MM.1S (cell line): ENCODE measurements at regions not wholly inside any gene's neighbourhood (a gene's known extent, or its start where the extent isn't known, plus 50 kb on each side); places are given as distances from the start of the nearest gene placed in this dataset.
"Not testable (repeated sequence)": the region's sequence is repeated elsewhere in the genome, so short reads cannot be mapped to it uniquely, and the experiment has no call there.

Source experiments
- DNase-seq: peaks from one replicate; pipeline ENCODE4 v3.0.0-alpha.2; 2015
- H2AFZ ChIP-seq: fragments of 300-600 bp; sonication (generic); 2 replicates; pipeline ENCODE4 v1.6.0; 2016; ENCODE audit warnings: antibody characterized with exemption, low read length
- H3F3A ChIP-seq: fragments of 300-600 bp; sonication (generic); 2 replicates; pipeline ENCODE4 v1.6.1; 2016; ENCODE audit warnings: mild to moderate bottlenecking, antibody characterized with exemption, low read length, moderate library complexity, mixed read lengths; ENCODE audit not compliant: insufficient read depth
- H3K27ac ChIP-seq: fragments of 300-600 bp; sonication (generic); 2 replicates; pipeline ENCODE4 v1.5.1; 2016; ENCODE audit warnings: mild to moderate bottlenecking, low read length
- H3K27me3 ChIP-seq: fragments of 300-600 bp; sonication (generic); replicated peaks from 2 replicates; pipeline ENCODE4 v1.6.0; 2016; ENCODE audit warnings: low read length; ENCODE audit not compliant: insufficient read depth
- H3K36me3 ChIP-seq: fragments of 300-600 bp; sonication (generic); replicated peaks from 2 replicates; pipeline ENCODE4 v1.6.1; 2016; ENCODE audit warnings: mild to moderate bottlenecking, low read length, mixed read lengths; ENCODE audit not compliant: insufficient read depth
- H3K4me1 ChIP-seq: fragments of 300-600 bp; sonication (generic); 2 replicates; pipeline ENCODE4 v1.6.1; 2016; ENCODE audit warnings: low read length, mixed read lengths
- H3K4me2 ChIP-seq: fragments of 300-600 bp; sonication (generic); 2 replicates; pipeline ENCODE4 v1.6.0; 2016; ENCODE audit warnings: low read depth, low read length
- H3K4me3 ChIP-seq: fragments of 300-600 bp; sonication (generic); 2 replicates; pipeline ENCODE4 v1.5.1; 2016; ENCODE audit warnings: low read length, mixed read lengths
- H3K79me2 ChIP-seq: fragments of 300-600 bp; sonication (generic); 2 replicates; pipeline ENCODE4 v1.6.1; 2016; ENCODE audit warnings: mixed run types, low read length, mixed read lengths
- H3K9ac ChIP-seq: fragments of 300-600 bp; sonication (generic); 2 replicates; pipeline ENCODE4 v1.6.1; 2016; ENCODE audit warnings: low read length, mixed read lengths
- H3K9me2 ChIP-seq: fragments of 300-600 bp; sonication (generic); replicated peaks from 2 replicates; pipeline ENCODE4 v1.6.1; 2016; ENCODE audit warnings: mild to moderate bottlenecking, low read length, mixed read lengths; ENCODE audit not compliant: insufficient read depth
- H3K9me3 ChIP-seq: fragments of 300-600 bp; sonication (generic); replicated peaks from 2 replicates; pipeline ENCODE4 v1.6.1; 2016; ENCODE audit warnings: mild to moderate bottlenecking, low read length, mixed read lengths; ENCODE audit not compliant: insufficient read depth
- H4K20me1 ChIP-seq: fragments of 300-600 bp; sonication (generic); 2 replicates; pipeline ENCODE4 v1.6.1; 2016; ENCODE audit warnings: mild to moderate bottlenecking, low read length, moderate library complexity, mixed read lengths; ENCODE audit not compliant: insufficient read depth
- EZH2 ChIP-seq: fragments of 300-600 bp; sonication (generic); optimal IDR thresholded peaks from 2 replicates; pipeline ENCODE3; 2017; ENCODE audit warnings: low read depth, mild to moderate bottlenecking, antibody characterized with exemption, low read length, mixed read lengths
- EZH2phosphoT487 ChIP-seq: fragments of 300-600 bp; sonication (generic); IDR thresholded peaks from 2 replicates; pipeline ENCODE4 v1.6.1; 2018; ENCODE audit warnings: antibody characterized with exemption, low read length
- TF ChIP-seq, protein P1 (sequence below): fragments of 300-600 bp; sonication (generic); IDR thresholded peaks from 2 replicates; pipeline ENCODE4 v1.5.1; 2016; ENCODE audit warnings: antibody characterized with exemption, low read length, mixed read lengths

DNA sequence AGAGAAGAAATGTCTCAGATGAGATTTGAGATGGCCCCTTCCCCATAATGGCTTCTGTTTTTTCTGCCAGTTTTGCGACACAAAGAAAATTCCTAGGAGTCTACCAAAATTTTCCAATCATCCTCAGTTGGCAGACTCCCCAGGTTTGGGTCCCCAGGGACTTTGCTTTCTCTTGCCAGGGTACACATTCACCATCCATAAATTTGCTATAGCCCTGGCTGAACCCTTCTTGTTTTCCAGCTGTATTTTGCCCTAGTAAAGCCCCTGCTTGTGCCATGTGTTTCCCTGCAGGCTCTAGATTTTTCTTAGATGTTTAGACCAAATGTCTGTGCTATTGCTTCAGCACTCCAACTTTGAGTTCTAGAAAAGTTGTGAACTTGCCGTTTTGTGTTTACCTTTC lies 283.2 kb downstream of the ANXA1 start:
- no peaks in the 10 kb centered on the region for H3K9me2 ChIP-seq
- no peak for DNase-seq
- H3F3A ChIP-seq: no peaks in the 10 kb centered on the region
- no peaks in the 10 kb centered on the region for H3K27me3 ChIP-seq
- TF ChIP-seq, protein P1, sequence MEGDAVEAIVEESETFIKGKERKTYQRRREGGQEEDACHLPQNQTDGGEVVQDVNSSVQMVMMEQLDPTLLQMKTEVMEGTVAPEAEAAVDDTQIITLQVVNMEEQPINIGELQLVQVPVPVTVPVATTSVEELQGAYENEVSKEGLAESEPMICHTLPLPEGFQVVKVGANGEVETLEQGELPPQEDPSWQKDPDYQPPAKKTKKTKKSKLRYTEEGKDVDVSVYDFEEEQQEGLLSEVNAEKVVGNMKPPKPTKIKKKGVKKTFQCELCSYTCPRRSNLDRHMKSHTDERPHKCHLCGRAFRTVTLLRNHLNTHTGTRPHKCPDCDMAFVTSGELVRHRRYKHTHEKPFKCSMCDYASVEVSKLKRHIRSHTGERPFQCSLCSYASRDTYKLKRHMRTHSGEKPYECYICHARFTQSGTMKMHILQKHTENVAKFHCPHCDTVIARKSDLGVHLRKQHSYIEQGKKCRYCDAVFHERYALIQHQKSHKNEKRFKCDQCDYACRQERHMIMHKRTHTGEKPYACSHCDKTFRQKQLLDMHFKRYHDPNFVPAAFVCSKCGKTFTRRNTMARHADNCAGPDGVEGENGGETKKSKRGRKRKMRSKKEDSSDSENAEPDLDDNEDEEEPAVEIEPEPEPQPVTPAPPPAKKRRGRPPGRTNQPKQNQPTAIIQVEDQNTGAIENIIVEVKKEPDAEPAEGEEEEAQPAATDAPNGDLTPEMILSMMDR: no peak
- no peak for TF ChIP-seq EZH2
- no peak overlapping the region for H3K9ac ChIP-seq
- H3K36me3 ChIP-seq: no peaks in the 10 kb centered on the region
- no peak overlapping the region for H3K4me2 ChIP-seq
- no peak overlapping the region for H3K4me3 ChIP-seq
- H2AFZ ChIP-seq: no peak overlapping the region
- no peaks in the 10 kb centered on the region for H3K9me3 ChIP-seq
- H3K4me1 ChIP-seq: peaks cover 12% of the 10 kb centered on the region
- no peaks in the 10 kb centered on the region for H3K79me2 ChIP-seq
- H3K27ac ChIP-seq: no peak overlapping the region
- H4K20me1 ChIP-seq: no peaks in the 10 kb centered on the region

DNA sequence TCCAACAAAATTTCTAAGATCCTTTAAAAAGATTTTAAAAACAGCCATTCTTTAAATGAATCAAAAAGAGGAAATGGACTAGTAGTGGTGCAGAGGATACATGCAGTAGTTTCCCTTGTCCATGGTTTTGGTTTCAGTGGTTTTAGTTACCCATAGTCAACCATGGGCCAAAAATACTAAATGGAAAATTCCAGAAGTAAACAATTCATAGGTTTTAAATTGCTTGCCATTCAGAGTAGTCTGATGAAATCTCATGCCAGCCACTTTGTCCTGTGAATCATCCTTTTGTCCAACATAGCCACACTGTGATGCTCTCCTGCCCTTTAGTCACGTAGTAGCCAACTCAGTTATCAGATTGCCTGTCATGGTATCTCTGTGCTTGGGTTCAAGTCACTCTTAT lies 286.1 kb downstream of the ANXA1 start:
- Histone ChIP-seq H3K4me3 (no peak overlapping the region), H3K27ac (no peak overlapping the region), H3K4me2 (0 out of 2 replicates have a peak overlapping the region, but pooled peaks have one; percentile 6), H3K79me2 (no peaks in the 10 kb centered on the region), H3K9me3 (no peaks in the 10 kb centered on the region), H3K9ac (no peak overlapping the region), H3F3A (no peaks in the 10 kb centered on the region), H3K9me2 (no peaks in the 10 kb centered on the region; the same call in 1 of the 2 replicates), H3K4me1 (peaks cover 12% of the 10 kb centered on the region), H4K20me1 (no peaks in the 10 kb centered on the region), H2AFZ (no peak overlapping the region), H3K36me3 (no peaks in the 10 kb centered on the region), H3K27me3 (no peaks in the 10 kb centered on the region)
- TF ChIP-seq EZH2phosphoT487 (no peak), EZH2 (no peak)
- TF ChIP-seq, protein P1: no peak
- DNase-seq: peak; percentile 44

- H3K9me3 ChIP-seq, H3K9me2 ChIP-seq, H3F3A ChIP-seq, H3K36me3 ChIP-seq, H4K20me1 ChIP-seq, H3K4me3 ChIP-seq, H3K4me2 ChIP-seq, H3K79me2 ChIP-seq, H2AFZ ChIP-seq, H3K9ac ChIP-seq, H3K27ac ChIP-seq, H3K27me3 ChIP-seq, DNase-seq: not testable (repeated sequence)
- peaks cover 12% of the 10 kb centered on the region for H3K4me1 ChIP-seq
These were observed 288.2 kb downstream of the ANXA1 start for GRCh38 chr9:73439839-73440238.

DNA sequence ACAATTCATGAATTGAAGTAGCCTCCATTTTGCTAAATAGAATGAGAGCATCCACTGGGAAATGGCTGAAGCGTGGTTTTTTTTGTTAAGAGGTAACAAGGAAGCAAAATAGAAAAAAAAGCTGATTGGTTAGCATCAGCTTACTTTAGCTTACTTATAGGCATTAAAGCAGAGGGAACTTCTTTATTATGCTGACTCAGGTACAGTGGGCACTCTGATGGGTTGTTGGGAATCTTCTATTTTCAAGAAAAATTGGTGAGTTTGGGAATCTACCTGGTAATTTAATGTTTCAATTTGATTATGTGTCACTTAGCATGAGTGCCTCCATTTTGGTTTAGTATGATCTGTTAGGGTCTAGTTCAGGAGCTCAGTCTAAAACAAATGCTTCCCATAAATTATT lies 289.6 kb downstream of the ANXA1 start:
- Histone ChIP-seq H3K4me2 (no peak overlapping the region), H3K4me1 (peaks cover 12% of the 10 kb centered on the region), H3F3A (no peaks in the 10 kb centered on the region), H4K20me1 (no peaks in the 10 kb centered on the region), H3K27me3 (no peaks in the 10 kb centered on the region), H3K9ac (no peak overlapping the region), H3K9me2 (no peaks in the 10 kb centered on the region; the same call in 1 of the 2 replicates), H3K9me3 (no peaks in the 10 kb centered on the region), H3K27ac (no peak overlapping the region), H3K36me3 (no peaks in the 10 kb centered on the region), H2AFZ (no peak overlapping the region), H3K4me3 (no peak overlapping the region), H3K79me2 (no peaks in the 10 kb centered on the region)
- no peak for DNase-seq
- no peak for TF ChIP-seq EZH2
- TF ChIP-seq EZH2phosphoT487: no peak
- TF ChIP-seq, protein P1: no peak
